Loucy (cell line): ENCODE measurements at regions not wholly inside any gene's neighbourhood (a gene's known extent, or its start where the extent isn't known, plus 50 kb on each side); places are given as distances from the start of the nearest gene placed in this dataset.
"Not testable (repeated sequence)": the region's sequence is repeated elsewhere in the genome, so short reads cannot be mapped to it uniquely, and the experiment has no call there.

ENCODE experiments used
- H2AFZ ChIP-seq: fragments of 200-600 bp; sonication (generic); 2 replicates; pipeline ENCODE4 v1.6.0; 2016; ENCODE audit warnings: antibody characterized with exemption, mild to moderate bottlenecking, low read length, moderate library complexity
- H3F3A ChIP-seq: fragments of 200-600 bp; 2 replicates; pipeline ENCODE4 v1.6.0; 2016; ENCODE audit warnings: antibody characterized with exemption, low read depth, mild to moderate bottlenecking
- H3K27me3 ChIP-seq: fragments of 200-600 bp; sonication (generic); 2 replicates; pipeline ENCODE4 v1.6.1; 2014; ENCODE audit warnings: low read length, mild to moderate bottlenecking; ENCODE audit not compliant: insufficient read depth, poor library complexity, severe bottlenecking
- H3K36me3 ChIP-seq: fragments of 200-600 bp; sonication (generic); 2 replicates; pipeline ENCODE4 v1.6.1; 2016; ENCODE audit warnings: low read length; ENCODE audit not compliant: insufficient read depth
- H3K4me1 ChIP-seq: fragments of 200-600 bp; sonication (generic); 2 replicates; pipeline ENCODE4 v1.5.1; 2014; ENCODE audit warnings: low read length, mild to moderate bottlenecking; ENCODE audit not compliant: insufficient read depth, poor library complexity, severe bottlenecking
- H3K4me2 ChIP-seq: fragments of 200-600 bp; sonication (generic); 2 replicates; pipeline ENCODE4 v1.6.0; 2014; ENCODE audit warnings: antibody characterized with exemption, low read length, low read depth, mild to moderate bottlenecking; ENCODE audit not compliant: poor library complexity, severe bottlenecking
- H3K4me3 ChIP-seq: fragments of 200-600 bp; sonication (generic); 2 replicates; pipeline ENCODE4 v1.5.1; 2014; ENCODE audit warnings: low read length, mild to moderate bottlenecking, mixed read lengths; ENCODE audit not compliant: poor library complexity, severe bottlenecking
- H3K79me2 ChIP-seq: fragments of 200-600 bp; sonication (generic); 2 replicates; pipeline ENCODE4 v1.6.1; 2014; ENCODE audit warnings: low read length; ENCODE audit not compliant: insufficient read depth
- H3K9ac ChIP-seq: fragments of 200-600 bp; sonication (generic); 2 replicates; pipeline ENCODE4 v1.6.0; 2014; ENCODE audit warnings: mild to moderate bottlenecking, low read depth, low read length, moderate library complexity; ENCODE audit not compliant: poor library complexity, severe bottlenecking
- H3K9me2 ChIP-seq: fragments of 200-600 bp; sonication (generic); replicated peaks from 2 replicates; pipeline ENCODE4 v1.6.1; 2016; ENCODE audit warnings: low read depth, low read length, mixed read lengths
- H3K9me3 ChIP-seq: fragments of 200-600 bp; sonication (generic); 2 replicates; pipeline ENCODE4 v1.6.1; 2014; ENCODE audit warnings: mild to moderate bottlenecking, antibody characterized with exemption, low read length, low read depth; ENCODE audit not compliant: insufficient read depth
- H4K20me1 ChIP-seq: fragments of 200-600 bp; sonication (generic); 2 replicates; pipeline ENCODE4 v1.6.0; 2014; ENCODE audit warnings: antibody characterized with exemption, low read length, mild to moderate bottlenecking; ENCODE audit not compliant: insufficient read depth, poor library complexity, severe bottlenecking
- EZH2phosphoT487 ChIP-seq: fragments of 200-600 bp; IDR thresholded peaks from 2 replicates; pipeline ENCODE4 v1.6.1; 2018; ENCODE audit warnings: antibody characterized with exemption, mild to moderate bottlenecking, moderate library complexity, borderline replicate concordance
- TF ChIP-seq, protein P1 (sequence below): fragments of 200-600 bp; sonication (generic); conservative IDR thresholded peaks from 2 replicates; pipeline ENCODE4 v1.5.1; 2014; ENCODE audit warnings: mild to moderate bottlenecking, antibody characterized with exemption, low read length

DNA sequence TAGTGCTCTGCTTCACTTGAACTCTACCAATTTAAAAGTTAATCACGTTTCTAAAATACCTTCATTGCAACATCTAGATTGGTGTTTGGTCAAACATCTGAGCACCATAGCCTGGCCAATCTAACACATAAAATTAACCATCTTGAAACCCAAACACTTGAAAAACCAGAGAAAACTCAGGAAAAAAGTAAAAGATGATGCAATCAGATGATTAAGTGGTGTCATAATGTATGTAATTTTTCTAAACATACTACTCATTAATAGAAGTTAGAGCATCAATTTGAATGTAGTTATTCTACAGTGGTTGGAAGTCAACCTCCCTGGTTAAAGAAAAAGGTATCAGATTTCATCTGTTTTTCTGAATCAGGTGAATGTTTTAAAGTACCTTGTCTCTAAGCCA, 228.6 kb upstream of the ID4 start:
- Histone ChIP-seq H3K9ac (no peak overlapping the region), H3K27me3 (no peaks in the 10 kb centered on the region), H4K20me1 (no peaks in the 10 kb centered on the region), H3K9me3 (no peaks in the 10 kb centered on the region), H3K4me1 (no peaks in the 10 kb centered on the region), H3K4me2 (no peak overlapping the region), H3K4me3 (no peak overlapping the region), H3K79me2 (no peaks in the 10 kb centered on the region), H3K36me3 (no peaks in the 10 kb centered on the region), H3K9me2 (no peaks in the 10 kb centered on the region), H3F3A (no peaks in the 10 kb centered on the region), H2AFZ (no peak overlapping the region)
- TF ChIP-seq, protein P1, sequence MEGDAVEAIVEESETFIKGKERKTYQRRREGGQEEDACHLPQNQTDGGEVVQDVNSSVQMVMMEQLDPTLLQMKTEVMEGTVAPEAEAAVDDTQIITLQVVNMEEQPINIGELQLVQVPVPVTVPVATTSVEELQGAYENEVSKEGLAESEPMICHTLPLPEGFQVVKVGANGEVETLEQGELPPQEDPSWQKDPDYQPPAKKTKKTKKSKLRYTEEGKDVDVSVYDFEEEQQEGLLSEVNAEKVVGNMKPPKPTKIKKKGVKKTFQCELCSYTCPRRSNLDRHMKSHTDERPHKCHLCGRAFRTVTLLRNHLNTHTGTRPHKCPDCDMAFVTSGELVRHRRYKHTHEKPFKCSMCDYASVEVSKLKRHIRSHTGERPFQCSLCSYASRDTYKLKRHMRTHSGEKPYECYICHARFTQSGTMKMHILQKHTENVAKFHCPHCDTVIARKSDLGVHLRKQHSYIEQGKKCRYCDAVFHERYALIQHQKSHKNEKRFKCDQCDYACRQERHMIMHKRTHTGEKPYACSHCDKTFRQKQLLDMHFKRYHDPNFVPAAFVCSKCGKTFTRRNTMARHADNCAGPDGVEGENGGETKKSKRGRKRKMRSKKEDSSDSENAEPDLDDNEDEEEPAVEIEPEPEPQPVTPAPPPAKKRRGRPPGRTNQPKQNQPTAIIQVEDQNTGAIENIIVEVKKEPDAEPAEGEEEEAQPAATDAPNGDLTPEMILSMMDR, result no peak
- TF ChIP-seq EZH2phosphoT487, result no peak

DNA sequence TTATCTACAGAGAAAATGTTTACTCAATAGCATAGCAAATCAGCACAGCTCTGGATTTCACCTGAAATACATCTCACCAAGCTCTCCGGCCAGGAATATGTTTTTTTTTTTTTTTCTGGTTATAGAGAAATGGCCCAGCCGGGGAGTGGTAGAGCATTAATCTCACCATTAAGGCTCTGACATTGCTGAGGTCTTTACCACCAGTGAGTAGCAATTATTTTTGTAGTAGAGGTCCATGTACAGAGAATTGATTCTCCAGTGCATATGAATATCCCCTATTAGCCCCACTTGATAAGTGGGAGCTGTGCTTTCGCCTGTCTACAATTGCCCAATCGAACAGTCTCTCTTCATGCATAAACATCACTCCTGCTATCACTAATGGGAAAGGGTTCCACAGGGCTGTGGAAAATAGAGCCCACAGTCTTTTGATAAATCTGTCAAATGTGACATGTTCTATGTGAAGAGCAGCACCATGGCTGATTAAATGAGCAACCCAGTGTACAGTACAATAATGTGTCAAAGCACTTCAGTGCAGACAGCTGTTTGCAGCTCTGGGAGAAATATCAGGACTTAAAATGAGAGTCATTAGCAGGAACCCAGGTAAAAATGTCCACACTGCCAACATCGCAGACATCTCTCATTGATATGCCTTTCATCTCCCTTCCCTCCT, 227.1 kb upstream of the ID4 start:
- Histone ChIP-seq H3K4me1 (no peaks in the 10 kb centered on the region), H3K9ac (no peak overlapping the region), H3K9me2 (no peaks in the 10 kb centered on the region), H3K79me2 (no peaks in the 10 kb centered on the region), H3K9me3 (no peaks in the 10 kb centered on the region; the same call in 1 of the 2 replicates), H3K36me3 (no peaks in the 10 kb centered on the region), H3K27me3 (no peaks in the 10 kb centered on the region), H3F3A (no peaks in the 10 kb centered on the region), H3K4me2 (no peak overlapping the region), H2AFZ (no peak overlapping the region), H4K20me1 (no peaks in the 10 kb centered on the region), H3K4me3 (no peak overlapping the region)
- TF ChIP-seq, protein P1, result no peak
- no peak for TF ChIP-seq EZH2phosphoT487

DNA sequence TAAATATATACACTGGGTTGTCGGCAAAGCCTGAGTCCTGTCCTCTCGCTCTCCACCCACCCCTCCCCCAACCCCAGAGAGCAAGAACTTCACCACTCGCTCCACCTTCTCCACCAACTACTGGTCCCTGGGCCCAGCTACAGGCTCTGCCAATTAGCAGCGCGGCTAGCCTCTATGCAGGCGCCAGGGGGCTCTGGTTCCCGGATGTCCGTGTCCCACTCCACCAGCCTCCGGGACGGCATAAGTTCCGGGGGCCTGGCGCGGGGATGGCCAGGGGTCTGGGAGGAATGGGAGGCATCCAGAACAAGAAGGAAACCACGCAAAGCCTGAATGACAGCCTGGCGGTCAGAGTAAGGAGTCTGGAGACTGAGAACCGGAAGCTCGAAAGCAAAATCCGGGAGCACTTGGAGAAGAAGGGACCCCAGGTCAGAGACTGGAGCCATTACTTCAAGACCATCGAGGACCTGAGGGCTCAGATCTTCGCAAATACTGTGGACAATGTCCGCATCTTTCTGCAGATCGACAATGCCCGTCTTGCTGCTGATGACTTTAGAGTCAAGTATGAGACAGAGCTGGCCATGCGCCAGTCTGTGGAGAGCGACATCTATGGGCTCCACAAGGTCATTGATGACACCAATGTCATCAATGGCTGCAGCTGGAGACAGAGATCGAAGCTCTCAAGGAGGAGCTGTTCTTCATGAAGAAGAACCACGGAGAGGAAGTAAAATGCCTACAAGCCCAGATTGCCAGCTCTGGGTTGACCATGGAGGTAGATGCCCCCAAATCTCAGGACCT, 224.3 kb upstream of the ID4 start:
- H3K27me3 ChIP-seq, H3K9ac ChIP-seq, H3F3A ChIP-seq, H2AFZ ChIP-seq, H3K79me2 ChIP-seq, H3K4me1 ChIP-seq, H3K9me3 ChIP-seq, H4K20me1 ChIP-seq, H3K9me2 ChIP-seq, H3K4me2 ChIP-seq, H3K4me3 ChIP-seq, H3K36me3 ChIP-seq: not testable (repeated sequence)

DNA sequence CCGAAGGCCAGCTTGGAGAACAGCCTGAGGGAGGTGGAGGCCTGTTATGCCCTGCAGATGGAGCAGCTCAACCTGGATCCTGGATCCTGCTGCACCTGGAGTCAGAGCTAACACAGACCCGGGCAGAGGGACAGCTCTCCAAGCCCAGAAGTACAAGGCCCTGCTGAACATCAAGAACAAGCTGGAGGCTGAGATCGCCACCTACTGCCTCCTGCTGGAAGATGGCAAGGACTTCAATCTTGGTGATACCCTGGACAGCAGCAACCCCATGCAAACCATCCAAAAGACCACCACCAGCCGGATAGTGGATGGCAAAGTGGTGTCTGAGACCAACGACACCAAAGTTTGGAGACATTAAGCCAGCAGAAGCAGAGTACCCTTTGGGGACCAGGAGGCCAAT, 223.5 kb upstream of the ID4 start:
- H3K4me2 ChIP-seq, result no peak overlapping the region
- H3K27me3 ChIP-seq, result no peaks in the 10 kb centered on the region
- no peak overlapping the region for H3K9ac ChIP-seq
- H3K9me2 ChIP-seq, result no peaks in the 10 kb centered on the region
- H3K4me1 ChIP-seq, result no peaks in the 10 kb centered on the region
- H3K4me3 ChIP-seq, result no peak overlapping the region
- no peaks in the 10 kb centered on the region for H3K79me2 ChIP-seq
- H3F3A ChIP-seq, result no peaks in the 10 kb centered on the region
- H4K20me1 ChIP-seq, result no peaks in the 10 kb centered on the region
- no peaks in the 10 kb centered on the region for H3K36me3 ChIP-seq
- H2AFZ ChIP-seq, result no peak overlapping the region
- TF ChIP-seq EZH2phosphoT487, result no peak
- TF ChIP-seq, protein P1, result no peak
- peaks cover 2% of the 10 kb centered on the region for H3K9me3 ChIP-seq
